Upper lobe of left lung (tissue), 6 donors: ENCODE measurements at regions not wholly inside any gene's neighbourhood (a gene's known extent, or its start where the extent isn't known, plus 50 kb on each side); places are given as distances from the start of the nearest gene placed in this dataset.
A peak's percentile ranks its signal among the peaks of the same experiment; 100 is the strongest.

Source experiments
- ATAC-seq, 2 donors: fragments of 200-7000 bp; cut with Tn5 transposase; one replicate each; pipeline ENCODE4 v1.9.1; 2022; ENCODE audit warnings: mild to moderate bottlenecking in 2 of 2, moderate library complexity in 2 of 2; ENCODE audit not compliant: low FRiP score in 2 of 2
- DNase-seq, 2 donors: peaks; one replicate each; pipeline ENCODE4 v3.0.0-alpha.2; 2019 to 2020
- H3K27ac ChIP-seq, 4 donors: fragments of 200-600 bp; sonication (generic); one replicate each; pipeline ENCODE4 v1.5.1; 2016 to 2019
- H3K27me3 ChIP-seq, 4 donors: fragments of 200-600 bp; sonication (generic); one replicate each; pipeline ENCODE4 v1.5.1; 2017 to 2019
- H3K36me3 ChIP-seq, 4 donors: fragments of 200-600 bp; sonication (generic); one replicate each; pipeline ENCODE4 v1.5.1; 2016 to 2019
- H3K4me1 ChIP-seq, 4 donors: fragments of 200-600 bp; sonication (generic); one replicate each; pipeline ENCODE4 v1.5.1; 2018 to 2019
- H3K4me3 ChIP-seq, 4 donors: fragments of 200-600 bp; sonication (generic); one replicate each; pipeline ENCODE4 v1.5.1; 2017 to 2019; ENCODE audit warnings: mild to moderate bottlenecking in 2 of 4, moderate library complexity in 1 of 4
- H3K9me3 ChIP-seq, 4 donors: fragments of 200-600 bp; sonication (generic); one replicate each; pipeline ENCODE4 v1.5.1; 2018 to 2019
- CTCF ChIP-seq, 6 experiments: fragments of 450-650 bp in 4 of 6; fragments of 200-600 bp in 2 of 6; sonication (generic) in 2 of 6; IDR thresholded peaks; one replicate each; pipeline ENCODE4 v1.5.1; 2016 to 2019; ENCODE audit warnings: antibody characterized with exemption in 6 of 6
- EP300 ChIP-seq, 4 donors: sonication (generic); formaldehyde crosslinking; IDR thresholded peaks; one replicate each; pipeline ENCODE4 v1.5.1; 2017; ENCODE audit warnings: antibody characterized with exemption in 4 of 4, control low read depth in 2 of 4
- POLR2A ChIP-seq, 4 donors: fragments of 450-650 bp; IDR thresholded peaks; one replicate each; pipeline ENCODE4 v1.5.1; 2016 to 2017; ENCODE audit warnings: antibody characterized with exemption in 4 of 4, mild to moderate bottlenecking in 2 of 4
- POLR2AphosphoS5 ChIP-seq, 2 donors: sonication (generic); formaldehyde crosslinking; IDR thresholded peaks; one replicate each; pipeline ENCODE4 v1.5.1; 2017; ENCODE audit warnings: antibody characterized with exemption in 2 of 2
- WGBS, 2 donors: methylation state at CpG; one replicate each; pipeline ENCODE4 v1.1.5; 2017 to 2018; 5-methylcytosine and 5-hydroxymethylcytosine counted together
- donor health status: DM: no; HTN: no; CAD: no; lungs with moderate emphysema.
- donor health status: DM: no; HTN: yes; CAD: no; lungs with severe emphysema.

DNA sequence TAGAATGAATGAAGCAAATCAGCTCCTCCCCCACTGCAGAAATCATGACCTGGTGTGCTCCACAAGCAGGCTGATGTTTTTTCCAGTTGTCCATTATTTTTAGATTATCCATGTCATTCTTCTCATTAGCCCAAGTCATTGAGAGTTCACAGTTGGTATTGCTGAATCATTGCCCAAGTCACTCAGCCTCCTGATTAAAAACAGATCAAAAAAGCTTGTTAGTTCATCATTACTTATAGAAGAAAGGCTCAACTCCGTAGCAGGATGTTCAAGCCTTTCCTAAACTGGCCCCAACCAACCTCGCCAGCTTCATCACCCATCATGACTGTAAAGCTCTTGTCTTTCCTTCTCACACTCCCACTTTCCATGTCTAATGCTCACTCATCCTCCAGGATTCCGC, 161.3 kb upstream of the CTTNBP2NL start:
- TF ChIP-seq CTCF (IDR thresholded peaks at IDR 0.05) = no peak
- TF ChIP-seq POLR2A (IDR thresholded peaks at IDR 0.05) = no peak
- TF ChIP-seq EP300 (IDR thresholded peaks at IDR 0.05) = no peak
- TF ChIP-seq POLR2AphosphoS5 (IDR thresholded peaks at IDR 0.05) = no peak
- DNase-seq = no peak
- WGBS, 2 donors = 79 to 81% methylated on average over 3 of the region's 3 CpGs
- H3K4me1 ChIP-seq = no peaks in the 10 kb centered on the region
- no peak overlapping the region for H3K27ac ChIP-seq
- H3K27me3 ChIP-seq = no peaks in the 10 kb centered on the region
- H3K36me3 ChIP-seq = no peaks in the 10 kb centered on the region
- no peak overlapping the region for H3K4me3 ChIP-seq
- H3K9me3 ChIP-seq = no peaks in the 10 kb centered on the region
- no peak for ATAC-seq

DNA sequence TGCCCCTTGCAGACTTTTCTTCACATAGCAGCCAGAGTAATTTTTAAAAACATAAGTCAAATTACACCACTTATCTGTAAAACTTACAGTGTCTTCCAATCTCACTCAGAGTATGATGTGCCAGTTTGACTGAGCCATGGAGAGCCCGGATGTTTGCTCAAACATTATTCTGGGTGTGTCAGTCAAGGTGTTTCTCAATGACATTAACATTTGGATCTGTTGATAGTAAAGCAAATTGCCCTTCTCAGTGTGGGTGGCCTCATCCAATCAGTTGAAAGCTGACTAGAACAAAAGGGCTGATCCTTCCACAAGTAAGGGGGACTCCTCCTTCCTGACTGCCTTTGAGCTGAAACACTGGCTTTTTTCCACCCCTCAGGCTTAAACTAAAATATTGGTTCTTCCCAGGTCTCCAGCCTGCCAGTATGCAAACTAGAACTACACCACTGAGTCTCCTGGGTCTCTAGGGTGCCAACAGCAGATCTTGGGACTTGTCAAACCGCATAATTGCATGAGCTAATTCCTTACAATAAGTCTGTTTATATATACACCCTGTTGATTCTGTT, 157.9 kb upstream of the CTTNBP2NL start:
- TF ChIP-seq POLR2A (IDR thresholded peaks at IDR 0.05) = no peak
- TF ChIP-seq EP300 (IDR thresholded peaks at IDR 0.05) = no peak
- no peak for TF ChIP-seq CTCF (IDR thresholded peaks at IDR 0.05)
- TF ChIP-seq POLR2AphosphoS5 (IDR thresholded peaks at IDR 0.05) = no peak

DNA sequence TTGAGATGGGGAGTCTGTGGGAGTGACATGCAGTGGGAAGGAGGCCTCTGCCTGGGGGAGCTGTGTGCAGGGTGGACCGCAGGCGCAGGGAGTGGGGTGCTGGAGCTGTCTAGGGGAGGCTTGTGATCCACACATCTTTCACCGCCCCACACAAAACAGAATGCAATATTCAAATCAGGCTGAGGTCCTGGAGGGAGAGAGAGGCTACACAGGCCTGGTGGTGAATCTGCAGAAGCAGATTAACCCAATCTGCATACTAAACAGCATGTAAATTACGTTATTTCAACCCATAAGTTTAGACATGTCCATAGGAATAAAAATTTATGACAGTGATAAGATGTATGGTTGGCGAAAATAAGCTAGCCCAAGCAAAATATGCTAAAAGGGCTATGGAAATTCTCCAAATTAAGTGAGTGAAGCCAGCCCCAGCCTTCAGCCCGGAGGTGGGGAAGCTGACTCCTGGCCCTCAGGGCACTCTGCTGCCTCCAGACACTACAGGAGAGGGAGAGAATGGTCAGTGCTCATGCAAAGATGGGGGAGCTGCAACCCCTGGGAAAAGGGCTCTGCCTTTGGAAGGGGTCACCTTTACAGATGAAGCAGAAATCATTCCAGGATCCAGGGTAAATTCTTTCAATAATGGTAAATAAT, 156.2 kb upstream of the CTTNBP2NL start:
- ATAC-seq = no peak
- H3K36me3 ChIP-seq = no peaks in the 10 kb centered on the region
- TF ChIP-seq EP300 (IDR thresholded peaks at IDR 0.05) (no peak), POLR2A (IDR thresholded peaks at IDR 0.05) (no peak), POLR2AphosphoS5 (IDR thresholded peaks at IDR 0.05) (no peak), CTCF (IDR thresholded peaks at IDR 0.05) (no peak)
- DNase-seq = peak in 1 of 2 donors; percentile 32
- no peak overlapping the region for H3K27ac ChIP-seq
- no peaks in the 10 kb centered on the region for H3K9me3 ChIP-seq
- no peaks in the 10 kb centered on the region for H3K27me3 ChIP-seq
- H3K4me1 ChIP-seq = no peaks in the 10 kb centered on the region
- WGBS, 2 donors = 76 to 79% methylated on average over 6 of the region's 6 CpGs
- H3K4me3 ChIP-seq = no peak overlapping the region

More for the DNA sequence above, 157.9 kb upstream of the CTTNBP2NL start:
- no peaks in the 10 kb centered on the region for H3K9me3 ChIP-seq
- WGBS, 2 donors = 49 to 62% methylated on average over 2 of the region's 2 CpGs
- H3K4me1 ChIP-seq = no peaks in the 10 kb centered on the region
- H3K27ac ChIP-seq = no peak overlapping the region
- no peaks in the 10 kb centered on the region for H3K27me3 ChIP-seq
- ATAC-seq (no peak), DNase-seq (no peak)
- no peak overlapping the region for H3K4me3 ChIP-seq
- H3K36me3 ChIP-seq = no peaks in the 10 kb centered on the region

DNA sequence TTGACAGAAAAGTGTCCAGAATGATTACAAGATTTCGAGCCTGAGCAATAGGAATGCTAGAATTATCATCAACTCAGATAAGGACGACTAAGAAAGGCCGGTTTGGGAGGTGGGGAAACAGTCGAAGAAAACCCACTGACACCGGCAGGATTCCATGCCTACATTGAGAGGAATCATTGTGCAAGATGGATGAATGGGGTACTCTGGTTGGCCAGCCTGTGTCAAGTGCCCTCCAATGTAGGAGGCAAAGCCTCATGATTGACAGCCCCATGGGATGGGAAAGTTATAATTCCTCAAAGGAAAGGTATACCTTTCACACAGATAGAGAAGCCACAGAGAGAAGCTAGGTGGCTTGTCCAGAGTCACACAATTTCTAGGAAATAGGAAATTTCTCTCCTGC, 153.5 kb upstream of the CTTNBP2NL start:
- TF ChIP-seq POLR2A (IDR thresholded peaks at IDR 0.05) = no peak
- TF ChIP-seq POLR2AphosphoS5 (IDR thresholded peaks at IDR 0.05) = no peak
- no peak for TF ChIP-seq EP300 (IDR thresholded peaks at IDR 0.05)
- no peak for TF ChIP-seq CTCF (IDR thresholded peaks at IDR 0.05)
- H3K27ac ChIP-seq = no peak overlapping the region
- no peaks in the 10 kb centered on the region for H3K9me3 ChIP-seq
- no peak overlapping the region for H3K4me3 ChIP-seq
- H3K4me1 ChIP-seq = no peaks in the 10 kb centered on the region
- no peak for ATAC-seq
- H3K27me3 ChIP-seq = no peaks in the 10 kb centered on the region
- WGBS, 2 donors = 69 to 82% methylated on average over 5 of the region's 5 CpGs
- no peak for DNase-seq
- H3K36me3 ChIP-seq = no peaks in the 10 kb centered on the region

GRCh38 chr1:112244131-112244530, 151.9 kb upstream of the CTTNBP2NL start:
- TF ChIP-seq POLR2AphosphoS5 (IDR thresholded peaks at IDR 0.05) (no peak), EP300 (IDR thresholded peaks at IDR 0.05) (no peak), POLR2A (IDR thresholded peaks at IDR 0.05) (no peak), CTCF (IDR thresholded peaks at IDR 0.05) (no peak)
- Histone ChIP-seq H3K4me3 (no peak overlapping the region), H3K4me1 (no peaks in the 10 kb centered on the region), H3K27me3 (no peaks in the 10 kb centered on the region), H3K27ac (no peak overlapping the region), H3K9me3 (no peaks in the 10 kb centered on the region), H3K36me3 (no peaks in the 10 kb centered on the region)
- 95 to 100% methylated on average over 3 of the region's 3 CpGs for WGBS, 2 donors
- no peak for ATAC-seq
- no peak for DNase-seq
